Osteoblast (primary cell): ENCODE measurements at regions not wholly inside any gene's neighbourhood (a gene's known extent, or its start where the extent isn't known, plus 50 kb on each side); places are given as distances from the start of the nearest gene placed in this dataset.

Experiments
- DNase-seq: peaks from one replicate; pipeline ENCODE4 v3.0.0; 2011; ENCODE audit warnings: low spot score, mixed read lengths; ENCODE audit not compliant: insufficient read length; ENCODE audit errors: missing footprints
- H2AFZ ChIP-seq: 2 replicates; pipeline ENCODE4 v1.6.0; 2011; ENCODE audit warnings: mild to moderate bottlenecking, low read length
- H3K27ac ChIP-seq: 2 replicates; pipeline ENCODE4 v1.5.1; 2011; ENCODE audit warnings: mild to moderate bottlenecking, low read depth, low read length, moderate library complexity
- H3K27me3 ChIP-seq: 2 replicates; pipeline ENCODE4 v1.6.0; 2012; ENCODE audit warnings: mild to moderate bottlenecking, control low read depth, inconsistent platforms, low read length, moderate library complexity; ENCODE audit not compliant: insufficient read depth
- H3K36me3 ChIP-seq: 2 replicates; pipeline ENCODE4 v1.5.1; 2011; ENCODE audit warnings: mild to moderate bottlenecking, low read length, control low read depth, moderate library complexity; ENCODE audit not compliant: insufficient read depth
- H3K4me1 ChIP-seq: 2 replicates; pipeline ENCODE4 v1.5.1; 2011; ENCODE audit warnings: mild to moderate bottlenecking, low read length, control low read depth, moderate library complexity; ENCODE audit not compliant: insufficient read depth
- H3K4me2 ChIP-seq: 2 replicates; pipeline ENCODE4 v1.6.0; 2011; ENCODE audit warnings: mild to moderate bottlenecking, low read length; ENCODE audit not compliant: insufficient read depth
- H3K4me3 ChIP-seq: fragments of 200-600 bp; sonication (generic); 3 replicates; pipeline ENCODE4 v1.5.1; 2012; ENCODE audit warnings: mild to moderate bottlenecking, low read length, inconsistent platforms; ENCODE audit not compliant: insufficient read depth
- H3K79me2 ChIP-seq: 2 replicates; pipeline ENCODE4 v1.6.0; 2012; ENCODE audit warnings: mild to moderate bottlenecking, low read length, control low read depth, inconsistent platforms; ENCODE audit not compliant: insufficient read depth
- H3K9me3 ChIP-seq: 2 replicates; pipeline ENCODE4 v1.5.1; 2011; ENCODE audit warnings: low read depth, low read length, control low read depth
- H4K20me1 ChIP-seq: 2 replicates; pipeline ENCODE4 v1.6.0; 2012; ENCODE audit warnings: mild to moderate bottlenecking, low read length, control low read depth; ENCODE audit not compliant: insufficient read depth
- TF ChIP-seq, protein P1 (sequence below): IDR thresholded peaks from 2 replicates; pipeline ENCODE4 v1.5.1; 2011; ENCODE audit warnings: mild to moderate bottlenecking, low read depth, low read length, moderate library complexity; ENCODE audit errors: extremely low read depth

DNA sequence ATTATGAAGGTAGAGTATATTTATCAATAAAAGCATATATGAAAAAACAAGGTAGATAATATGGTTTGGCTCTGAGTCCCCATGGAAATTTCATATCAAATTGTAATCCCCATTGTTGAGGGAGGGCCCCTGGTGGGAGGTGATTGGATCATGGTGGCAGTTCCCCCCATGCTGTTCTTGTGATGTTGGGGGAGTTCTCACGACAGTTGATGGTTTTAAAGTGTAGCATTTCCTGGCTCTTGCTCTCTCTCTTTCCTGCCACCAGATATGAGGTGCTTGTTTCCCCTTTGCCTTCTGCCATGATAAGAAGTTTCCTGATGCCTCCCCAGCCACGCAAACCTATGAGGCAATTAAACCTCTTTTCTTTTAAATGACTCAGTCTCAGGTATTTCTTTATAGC is 260.4 kb downstream of the PPARGC1A start:
- TF ChIP-seq, protein P1, sequence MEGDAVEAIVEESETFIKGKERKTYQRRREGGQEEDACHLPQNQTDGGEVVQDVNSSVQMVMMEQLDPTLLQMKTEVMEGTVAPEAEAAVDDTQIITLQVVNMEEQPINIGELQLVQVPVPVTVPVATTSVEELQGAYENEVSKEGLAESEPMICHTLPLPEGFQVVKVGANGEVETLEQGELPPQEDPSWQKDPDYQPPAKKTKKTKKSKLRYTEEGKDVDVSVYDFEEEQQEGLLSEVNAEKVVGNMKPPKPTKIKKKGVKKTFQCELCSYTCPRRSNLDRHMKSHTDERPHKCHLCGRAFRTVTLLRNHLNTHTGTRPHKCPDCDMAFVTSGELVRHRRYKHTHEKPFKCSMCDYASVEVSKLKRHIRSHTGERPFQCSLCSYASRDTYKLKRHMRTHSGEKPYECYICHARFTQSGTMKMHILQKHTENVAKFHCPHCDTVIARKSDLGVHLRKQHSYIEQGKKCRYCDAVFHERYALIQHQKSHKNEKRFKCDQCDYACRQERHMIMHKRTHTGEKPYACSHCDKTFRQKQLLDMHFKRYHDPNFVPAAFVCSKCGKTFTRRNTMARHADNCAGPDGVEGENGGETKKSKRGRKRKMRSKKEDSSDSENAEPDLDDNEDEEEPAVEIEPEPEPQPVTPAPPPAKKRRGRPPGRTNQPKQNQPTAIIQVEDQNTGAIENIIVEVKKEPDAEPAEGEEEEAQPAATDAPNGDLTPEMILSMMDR, result no peak
- no peak overlapping the region for H2AFZ ChIP-seq
- no peaks in the 10 kb centered on the region for H3K4me1 ChIP-seq
- no peaks in the 10 kb centered on the region for H3K27me3 ChIP-seq
- no peak overlapping the region for H3K4me2 ChIP-seq
- H3K27ac ChIP-seq, result no peak overlapping the region
- no peaks in the 10 kb centered on the region for H4K20me1 ChIP-seq
- no peak for DNase-seq
- no peaks in the 10 kb centered on the region for H3K9me3 ChIP-seq
- no peaks in the 10 kb centered on the region for H3K79me2 ChIP-seq
- no peaks in the 10 kb centered on the region for H3K36me3 ChIP-seq
- no peak overlapping the region for H3K4me3 ChIP-seq

DNA sequence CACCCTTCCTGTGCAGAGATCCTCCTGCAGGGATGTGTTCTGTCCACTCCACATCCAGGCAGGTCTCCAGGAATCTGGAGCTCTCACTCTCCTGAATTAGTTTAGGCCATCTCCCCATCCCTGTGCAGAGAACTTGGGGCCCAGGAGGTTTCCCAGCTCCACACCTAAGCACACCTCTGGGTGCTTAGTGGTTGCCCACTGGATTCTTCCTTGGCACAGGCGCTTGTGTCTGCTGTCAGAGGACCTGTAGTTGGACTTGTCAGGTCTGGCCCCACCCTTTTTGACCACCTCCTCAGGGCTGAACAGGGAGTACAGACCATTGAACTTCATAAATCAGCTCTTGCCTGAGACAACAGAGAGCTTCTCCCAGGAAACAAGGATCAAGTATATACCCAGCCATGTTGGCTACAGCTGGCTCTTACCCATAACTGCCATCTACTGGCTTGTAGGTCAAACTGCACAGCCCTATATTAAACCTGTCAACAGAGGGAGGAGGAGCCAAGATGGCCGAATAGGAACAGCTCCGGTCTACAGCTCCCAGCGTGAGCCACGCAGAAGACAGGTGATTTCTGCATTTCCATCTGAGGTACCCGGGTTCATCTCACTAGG is 275.5 kb downstream of the PPARGC1A start:
- no peak overlapping the region for H3K4me3 ChIP-seq
- H3K4me1 ChIP-seq, result no peaks in the 10 kb centered on the region
- no peaks in the 10 kb centered on the region for H3K36me3 ChIP-seq
- H2AFZ ChIP-seq, result no peak overlapping the region
- H4K20me1 ChIP-seq, result no peaks in the 10 kb centered on the region
- TF ChIP-seq, protein P1, result peak; percentile 11
- H3K4me2 ChIP-seq, result no peak overlapping the region
- no peaks in the 10 kb centered on the region for H3K27me3 ChIP-seq
- no peak for DNase-seq
- H3K79me2 ChIP-seq, result no peaks in the 10 kb centered on the region
- H3K9me3 ChIP-seq, result no peaks in the 10 kb centered on the region
- H3K27ac ChIP-seq, result no peak overlapping the region

DNA sequence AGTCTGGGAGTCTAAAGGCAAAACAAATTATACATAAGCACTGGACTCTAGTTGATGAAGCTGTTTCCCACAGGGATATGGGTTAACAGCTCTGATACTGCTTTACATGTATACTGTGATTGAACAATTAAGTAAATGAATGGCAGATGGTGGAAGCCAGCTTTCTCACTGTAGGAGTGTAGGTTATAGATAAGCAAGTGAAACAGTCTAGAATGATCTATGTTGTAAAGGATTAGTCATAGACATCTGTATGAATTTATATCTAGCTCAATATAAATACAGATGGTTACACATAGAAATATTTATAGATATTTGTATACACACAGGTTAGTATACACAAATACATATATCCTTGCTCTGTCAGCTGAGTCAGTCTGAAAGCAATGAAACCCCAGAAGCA is 276.1 kb downstream of the PPARGC1A start:
- Histone ChIP-seq H2AFZ (no peak overlapping the region), H3K9me3 (no peaks in the 10 kb centered on the region), H3K4me1 (no peaks in the 10 kb centered on the region), H4K20me1 (no peaks in the 10 kb centered on the region), H3K4me2 (no peak overlapping the region), H3K36me3 (no peaks in the 10 kb centered on the region), H3K4me3 (no peak overlapping the region), H3K27ac (no peak overlapping the region), H3K79me2 (no peaks in the 10 kb centered on the region), H3K27me3 (no peaks in the 10 kb centered on the region)
- TF ChIP-seq, protein P1, result no peak
- no peak for DNase-seq

DNA sequence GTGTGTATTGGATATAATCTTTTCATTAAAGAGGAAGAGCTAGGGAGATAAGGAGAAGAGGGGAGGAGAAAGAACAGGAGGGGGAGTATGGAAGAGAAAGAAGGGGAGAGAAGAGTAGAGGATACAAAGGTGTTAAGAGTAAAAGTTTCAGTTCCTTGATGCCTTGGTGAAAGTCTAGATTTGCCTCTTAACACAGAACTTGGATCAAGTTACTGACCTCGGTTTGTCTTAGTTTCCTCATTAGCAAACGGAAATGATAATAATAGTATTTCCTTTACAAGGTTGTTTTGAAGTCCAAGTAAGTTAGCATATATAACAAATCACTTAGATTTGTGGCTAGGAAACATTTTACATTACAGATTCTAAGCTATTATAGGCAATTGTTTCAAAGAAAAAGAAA is 287.1 kb downstream of the PPARGC1A start:
- DNase-seq, result no peak
- Histone ChIP-seq H3K79me2 (no peaks in the 10 kb centered on the region), H3K4me1 (no peaks in the 10 kb centered on the region), H2AFZ (no peak overlapping the region), H3K27ac (no peak overlapping the region), H3K4me2 (no peak overlapping the region), H3K27me3 (no peaks in the 10 kb centered on the region), H3K36me3 (no peaks in the 10 kb centered on the region), H3K9me3 (no peaks in the 10 kb centered on the region), H4K20me1 (no peaks in the 10 kb centered on the region), H3K4me3 (no peak overlapping the region)
- TF ChIP-seq, protein P1, result no peak
